ENCODE measurements at regions not wholly inside any gene's neighbourhood (a gene's known extent, or its start where the extent isn't known, plus 50 kb on each side); places are given as distances from the start of the nearest gene placed in this dataset.

DNA sequence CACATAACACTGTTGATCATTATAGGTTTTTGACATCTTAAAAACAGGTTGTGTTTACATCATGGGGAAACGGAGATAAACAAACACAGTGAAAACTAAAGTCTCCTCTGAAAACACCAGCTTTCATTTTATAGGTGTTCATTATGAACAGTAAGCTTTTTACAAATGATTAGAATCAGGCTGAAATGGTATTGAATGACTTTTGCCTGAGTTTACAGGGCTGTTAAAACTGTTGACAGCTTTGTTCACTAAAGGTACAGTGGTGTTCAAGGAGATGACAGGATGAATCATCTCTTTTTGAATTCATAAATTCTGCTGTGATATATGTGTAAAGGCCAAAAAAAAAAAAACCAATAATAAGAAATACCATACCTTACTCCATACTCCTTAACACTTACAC is 184.6 kb upstream of the CNTN5 start:
- TF ChIP-seq POLR2A (IDR thresholded peaks at IDR 0.05) (no peak), CTCF (IDR thresholded peaks at IDR 0.05) (no peak)

All from breast epithelium (tissue), 3 donors.